Calu3 (cell line): ENCODE measurements at regions not wholly inside any gene's neighbourhood (a gene's known extent, or its start where the extent isn't known, plus 50 kb on each side); places are given as distances from the start of the nearest gene placed in this dataset.

Source experiments
- BruUV-seq: library from RNA; stranded (reverse); fragments of 400-500 nt; replicated peaks from 2 replicates; lab custom pipeline; 2021; lab: Mats Ljungman, UMichigan
- CTCF ChIA-PET: fragments of 300-600 bp; sonication (Branson Sonifier 250); formaldehyde crosslinking; loops from one replicate; lab custom pipeline; 2022; ENCODE audit warnings: antibody characterized with exemption; lab: Charles Lee
- DNase-seq: peaks from one replicate; pipeline ENCODE4 v3.0.0; 2022
- H3K27ac Mint-ChIP-seq: one replicate; pipeline ENCODE4 v1.8.0; 2022; ENCODE audit warnings: mixed read lengths; ENCODE audit not compliant: unreplicated experiment
- H3K27me3 Mint-ChIP-seq: one replicate; pipeline ENCODE4 v1.8.0; 2022; ENCODE audit warnings: mixed read lengths; ENCODE audit not compliant: unreplicated experiment
- H3K36me3 Mint-ChIP-seq: one replicate; pipeline ENCODE4 v1.8.0; 2022; ENCODE audit warnings: mild to moderate bottlenecking, moderate library complexity, mixed read lengths; ENCODE audit not compliant: insufficient read depth, unreplicated experiment
- H3K4me1 Mint-ChIP-seq: one replicate; pipeline ENCODE4 v1.8.0; 2022; ENCODE audit warnings: mild to moderate bottlenecking, low read depth, mixed read lengths; ENCODE audit not compliant: unreplicated experiment
- H3K4me3 Mint-ChIP-seq: one replicate; pipeline ENCODE4 v1.8.0; 2022; ENCODE audit warnings: mild to moderate bottlenecking, low read depth, moderate library complexity, mixed read lengths; ENCODE audit not compliant: unreplicated experiment
- H3K9me3 Mint-ChIP-seq: one replicate; pipeline ENCODE4 v1.8.0; 2022; ENCODE audit warnings: low read depth, mixed read lengths; ENCODE audit not compliant: unreplicated experiment
- CTCF ChIP-seq: fragments of 200-600 bp; IDR thresholded peaks from one replicate; pipeline ENCODE4 v1.8.0; 2022; ENCODE audit warnings: antibody characterized with exemption; ENCODE audit not compliant: unreplicated experiment
- intact Hi-C: fragments of 100-400 bp; cut with micrococcal nuclease; formaldehyde crosslinking; loops from one replicate; pipeline ENCODE4 v1.10.0; 2022; ENCODE audit not compliant: unreplicated experiment

DNA sequence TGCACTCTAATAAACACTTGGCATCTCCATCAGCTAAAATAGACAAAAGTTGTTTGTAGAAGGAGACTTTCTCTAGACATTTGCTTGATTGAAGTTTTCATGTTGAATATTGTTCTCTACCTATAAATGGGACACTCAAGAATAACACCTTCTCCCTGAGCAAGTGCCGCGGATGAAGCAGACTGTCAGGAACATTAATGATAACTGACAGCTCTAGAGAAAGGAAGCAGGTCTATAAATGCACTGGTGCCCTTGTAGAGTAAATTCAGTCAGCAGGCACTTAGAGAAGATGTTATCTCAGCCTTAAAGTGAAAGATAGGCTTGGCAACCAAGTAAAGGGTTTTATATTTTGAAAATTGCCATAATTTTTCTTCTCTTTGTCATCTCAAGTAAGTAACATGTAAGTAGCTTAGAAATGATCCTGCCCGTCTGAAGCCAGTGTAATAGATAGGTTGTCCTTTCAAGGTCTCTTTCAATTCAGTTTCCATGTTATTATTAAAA lies 224.6 kb downstream of the ARL6IP6 start:
- TF ChIP-seq CTCF, result no peak
- intact Hi-C loops, result no loop called here
- BruUV-seq, result no TSS peak
- no peaks in the 10 kb centered on the region for H3K4me1 Mint-ChIP-seq
- H3K36me3 Mint-ChIP-seq, result no peaks in the 10 kb centered on the region
- H3K4me3 Mint-ChIP-seq, result no peak overlapping the region
- CTCF ChIA-PET, result interaction anchor here (0.5 to 0.6 kb wide), 2 partner anchors 19 to 536 kb away, joined by 3 read pairs; no protein-coding TSS in a partner anchor
- H3K27me3 Mint-ChIP-seq, result no peaks in the 10 kb centered on the region
- no peak for DNase-seq
- no peak overlapping the region for H3K27ac Mint-ChIP-seq
- peaks cover 10% of the 10 kb centered on the region for H3K9me3 Mint-ChIP-seq

- no peak for DNase-seq
- H3K4me3 Mint-ChIP-seq, result no peak overlapping the region
- H3K27me3 Mint-ChIP-seq, result no peaks in the 10 kb centered on the region
- BruUV-seq, result no TSS peak
- CTCF ChIA-PET, result no interaction called here
- intact Hi-C loops, result no loop called here
- H3K27ac Mint-ChIP-seq, result no peak overlapping the region
- H3K4me1 Mint-ChIP-seq, result no peaks in the 10 kb centered on the region
- H3K36me3 Mint-ChIP-seq, result no peaks in the 10 kb centered on the region
- no peaks in the 10 kb centered on the region for H3K9me3 Mint-ChIP-seq
- TF ChIP-seq CTCF, result no peak
Measured at GRCh38 chr2:152930501-152930900, 212.1 kb downstream of the ARL6IP6 start.

DNA sequence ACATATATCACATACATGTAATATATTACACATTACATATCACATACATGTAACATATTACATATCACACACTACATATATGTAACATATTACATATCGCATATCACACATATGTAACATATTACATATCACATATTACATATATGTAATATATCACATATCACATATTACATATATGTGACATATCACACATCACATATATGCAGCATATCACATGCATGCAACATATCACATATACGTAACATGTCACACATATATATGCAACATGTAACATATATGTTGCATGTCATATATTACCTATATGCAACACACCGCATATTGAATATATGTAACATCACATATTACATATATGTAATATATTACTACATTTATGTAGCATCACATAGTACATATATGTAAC lies 211.2 kb downstream of the ARL6IP6 start:
- Mint-ChIP-seq H3K27ac (no peak overlapping the region), H3K4me1 (no peaks in the 10 kb centered on the region), H3K9me3 (no peaks in the 10 kb centered on the region), H3K27me3 (no peaks in the 10 kb centered on the region), H3K4me3 (no peak overlapping the region), H3K36me3 (no peaks in the 10 kb centered on the region)
- DNase-seq, result no peak
- intact Hi-C loops, result loop anchor here (5.0 kb wide), 2 partner anchors 548 to 1448 kb away; partner anchors contain the start of gene RPRM
- CTCF ChIA-PET, result no interaction called here
- no peak for TF ChIP-seq CTCF
- no TSS peak for BruUV-seq

DNA sequence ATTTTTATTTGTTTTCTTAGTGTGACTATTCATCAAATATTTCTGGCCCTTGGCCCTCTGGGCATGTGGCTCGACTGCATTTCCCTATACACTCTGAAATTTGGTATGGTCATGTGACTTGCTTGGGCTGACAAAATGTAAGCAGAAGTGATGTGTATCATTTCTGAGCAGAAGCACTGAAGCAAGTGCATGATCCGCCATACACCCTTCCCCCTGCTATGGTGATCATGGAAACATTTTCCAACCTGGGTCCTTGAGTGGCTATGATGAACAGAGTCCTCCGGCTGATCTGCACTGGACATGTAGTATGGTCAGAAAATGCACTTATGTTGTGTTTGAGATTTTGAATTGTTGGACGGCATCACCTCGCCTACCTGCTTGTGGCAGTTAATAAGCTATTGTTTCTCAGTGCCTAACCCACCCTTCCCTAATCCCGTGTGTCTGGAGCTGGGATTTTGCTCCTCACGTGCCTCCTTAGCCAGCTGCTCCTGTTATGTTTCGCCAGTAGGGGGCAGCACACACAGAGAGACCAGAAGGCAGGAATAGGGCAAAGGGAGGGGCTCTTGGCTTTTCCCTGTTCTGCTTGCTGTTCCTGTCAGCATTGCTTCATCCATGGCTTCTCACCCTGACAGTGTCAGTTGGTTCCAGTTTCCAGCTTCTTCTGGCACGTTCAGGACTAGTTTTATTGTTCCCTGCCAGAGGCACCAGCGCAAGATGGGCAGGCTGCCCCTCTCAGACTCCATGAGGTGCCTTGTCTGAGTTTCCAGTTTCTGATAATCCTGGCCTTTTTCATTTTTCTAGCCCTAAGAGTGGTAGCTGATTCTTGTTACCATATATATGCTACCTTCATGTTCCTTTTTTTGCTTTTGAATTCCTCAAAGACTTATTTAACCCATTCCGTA lies 207.4 kb downstream of the ARL6IP6 start:
- Mint-ChIP-seq H3K36me3 (no peaks in the 10 kb centered on the region), H3K4me1 (no peaks in the 10 kb centered on the region)

More for the DNA sequence above, 207.4 kb downstream of the ARL6IP6 start:
- BruUV-seq, result no TSS peak
- intact Hi-C loops, result loop anchor here (1.0 to 5.0 kb wide), 4 partner anchors 237 to 1452 kb away; partner anchors contain the start of gene RPRM
- Mint-ChIP-seq H3K9me3 (no peaks in the 10 kb centered on the region), H3K4me3 (no peak overlapping the region), H3K27me3 (peaks cover 23% of the 10 kb centered on the region), H3K27ac (no peak overlapping the region)
- CTCF ChIA-PET, result no interaction called here
- TF ChIP-seq CTCF, result peak; percentile 83
- DNase-seq, result peak; percentile 80
